ENCODE measurements at regions not wholly inside any gene's neighbourhood (a gene's known extent, or its start where the extent isn't known, plus 50 kb on each side); places are given as distances from the start of the nearest gene placed in this dataset.

DNA sequence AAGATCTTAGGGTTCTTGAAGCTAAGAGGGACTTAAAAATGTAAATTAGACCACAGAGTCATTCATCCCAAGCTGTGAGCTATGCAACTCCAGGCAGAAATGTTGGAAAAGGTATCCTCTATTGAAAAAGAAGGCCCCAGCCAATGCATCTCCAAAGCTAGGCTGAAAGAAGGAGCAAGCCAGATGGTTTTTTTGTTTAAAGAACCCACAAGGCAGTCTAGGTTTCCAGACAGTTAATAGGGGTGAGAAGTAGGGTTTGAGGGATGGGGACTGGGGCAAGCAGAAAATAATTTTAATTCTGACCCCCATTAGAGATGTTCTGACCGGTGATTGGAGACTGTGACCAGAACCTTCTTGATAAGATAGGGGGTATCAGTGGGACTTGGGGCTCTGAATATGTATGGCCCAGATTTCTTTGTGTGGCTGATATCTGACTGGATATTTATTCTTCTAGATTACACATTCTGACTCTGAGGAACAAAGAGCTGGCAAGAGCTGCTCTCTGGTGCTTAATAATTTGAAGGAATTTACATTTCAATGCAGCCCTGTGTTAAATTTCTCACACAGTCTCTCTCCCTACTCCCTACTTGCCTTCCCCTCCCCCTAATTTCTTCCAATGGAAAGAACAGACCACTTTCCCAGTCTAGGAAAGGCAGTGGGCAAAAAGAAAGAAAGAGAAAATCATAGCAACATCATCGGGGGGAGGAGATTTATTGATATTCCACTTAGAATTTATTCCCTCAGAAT lies 104.9 kb downstream of the NUF2 start:
- TF ChIP-seq MXI1 (IDR thresholded peaks at IDR 0.05; ENCODE audit: borderline replicate concordance, low read depth, low read length) (no peak), CHD1 (IDR thresholded peaks at IDR 0.05; ENCODE audit: low read depth, low read length) (no peak), RCOR1 (IDR thresholded peaks at IDR 0.05; ENCODE audit: insufficient replicate concordance, low read length) (no peak), MAFK (IDR thresholded peaks at IDR 0.05; ENCODE audit: low read depth, low read length) (no peak), MAZ (IDR thresholded peaks at IDR 0.05; ENCODE audit: borderline replicate concordance, low read depth, low read length) (no peak), NFE2L2 (IDR thresholded peaks at IDR 0.05; ENCODE audit: low read depth, low read length) (no peak), CEBPB (IDR thresholded peaks at IDR 0.05; ENCODE audit: low read depth, low read length) (no peak), SMC3 (IDR thresholded peaks at IDR 0.05; ENCODE audit: low read depth, low read length) (no peak)
- TF ChIP-seq, protein P1, sequence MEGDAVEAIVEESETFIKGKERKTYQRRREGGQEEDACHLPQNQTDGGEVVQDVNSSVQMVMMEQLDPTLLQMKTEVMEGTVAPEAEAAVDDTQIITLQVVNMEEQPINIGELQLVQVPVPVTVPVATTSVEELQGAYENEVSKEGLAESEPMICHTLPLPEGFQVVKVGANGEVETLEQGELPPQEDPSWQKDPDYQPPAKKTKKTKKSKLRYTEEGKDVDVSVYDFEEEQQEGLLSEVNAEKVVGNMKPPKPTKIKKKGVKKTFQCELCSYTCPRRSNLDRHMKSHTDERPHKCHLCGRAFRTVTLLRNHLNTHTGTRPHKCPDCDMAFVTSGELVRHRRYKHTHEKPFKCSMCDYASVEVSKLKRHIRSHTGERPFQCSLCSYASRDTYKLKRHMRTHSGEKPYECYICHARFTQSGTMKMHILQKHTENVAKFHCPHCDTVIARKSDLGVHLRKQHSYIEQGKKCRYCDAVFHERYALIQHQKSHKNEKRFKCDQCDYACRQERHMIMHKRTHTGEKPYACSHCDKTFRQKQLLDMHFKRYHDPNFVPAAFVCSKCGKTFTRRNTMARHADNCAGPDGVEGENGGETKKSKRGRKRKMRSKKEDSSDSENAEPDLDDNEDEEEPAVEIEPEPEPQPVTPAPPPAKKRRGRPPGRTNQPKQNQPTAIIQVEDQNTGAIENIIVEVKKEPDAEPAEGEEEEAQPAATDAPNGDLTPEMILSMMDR (conservative IDR thresholded peaks at IDR 0.05; ENCODE audit: low read depth, low read length) = no peak
- TF ChIP-seq, protein P2, sequence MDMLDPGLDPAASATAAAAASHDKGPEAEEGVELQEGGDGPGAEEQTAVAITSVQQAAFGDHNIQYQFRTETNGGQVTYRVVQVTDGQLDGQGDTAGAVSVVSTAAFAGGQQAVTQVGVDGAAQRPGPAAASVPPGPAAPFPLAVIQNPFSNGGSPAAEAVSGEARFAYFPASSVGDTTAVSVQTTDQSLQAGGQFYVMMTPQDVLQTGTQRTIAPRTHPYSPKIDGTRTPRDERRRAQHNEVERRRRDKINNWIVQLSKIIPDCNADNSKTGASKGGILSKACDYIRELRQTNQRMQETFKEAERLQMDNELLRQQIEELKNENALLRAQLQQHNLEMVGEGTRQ (IDR thresholded peaks at IDR 0.05; ENCODE audit: low read depth, low read length) = no peak
- TF ChIP-seq, protein P3, sequence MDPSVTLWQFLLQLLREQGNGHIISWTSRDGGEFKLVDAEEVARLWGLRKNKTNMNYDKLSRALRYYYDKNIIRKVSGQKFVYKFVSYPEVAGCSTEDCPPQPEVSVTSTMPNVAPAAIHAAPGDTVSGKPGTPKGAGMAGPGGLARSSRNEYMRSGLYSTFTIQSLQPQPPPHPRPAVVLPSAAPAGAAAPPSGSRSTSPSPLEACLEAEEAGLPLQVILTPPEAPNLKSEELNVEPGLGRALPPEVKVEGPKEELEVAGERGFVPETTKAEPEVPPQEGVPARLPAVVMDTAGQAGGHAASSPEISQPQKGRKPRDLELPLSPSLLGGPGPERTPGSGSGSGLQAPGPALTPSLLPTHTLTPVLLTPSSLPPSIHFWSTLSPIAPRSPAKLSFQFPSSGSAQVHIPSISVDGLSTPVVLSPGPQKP (IDR thresholded peaks at IDR 0.05; ENCODE audit: borderline replicate concordance, low read depth, low read length) = no peak
- H2BK120ac ChIP-seq (ENCODE audit: low read depth, low read length) = no peak overlapping the region
- H3K4me1 ChIP-seq (ENCODE audit: control insufficient read depth, insufficient read depth, low read length) = no peaks in the 10 kb centered on the region
- H2AK5ac ChIP-seq (ENCODE audit: low read depth, low read length) = no peak overlapping the region
- no peak overlapping the region for H2AFZ ChIP-seq (replicated peaks; ENCODE audit: low read length, poor library complexity)
- H3K4ac ChIP-seq (ENCODE audit: low read depth, low read length) = no peak overlapping the region
- dilution Hi-C loops (cut with HindIII; ENCODE audit: low sequenced_read_pairs, unreplicated experiment) (no loop called here), in situ Hi-C loops (cut with MboI; ENCODE audit: low sequenced_read_pairs) (no loop called here), intact Hi-C loops (cut with micrococcal nuclease) (no loop called here)
- H3K9me3 ChIP-seq (ENCODE audit: control insufficient read depth, insufficient read depth, low read length) = no peaks in the 10 kb centered on the region
- no peak overlapping the region for H3K18ac ChIP-seq (ENCODE audit: low read depth, low read length)
- no peak overlapping the region for H4K91ac ChIP-seq (ENCODE audit: insufficient read depth, low read depth, low read length)
- H3K27me3 ChIP-seq (ENCODE audit: control insufficient read depth, insufficient read depth, low read length) = no peaks in the 10 kb centered on the region
- H3K36me3 ChIP-seq (ENCODE audit: control insufficient read depth, insufficient read depth, low read length) = no peaks in the 10 kb centered on the region
- ATAC-seq (ENCODE audit: low read depth) (no peak), DNase-seq (no peak)
- POLR2A ChIA-PET (ENCODE audit: unreplicated experiment) = no interaction called here
- no peak overlapping the region for H2AK9ac ChIP-seq (replicated peaks; ENCODE audit: low read depth, low read length, poor library complexity)
- H2BK5ac ChIP-seq (ENCODE audit: low read depth, low read length, poor library complexity, severe bottlenecking) = no peak overlapping the region
- BruUV-seq (replicated peaks) = no TSS peak
- H3K56ac ChIP-seq (ENCODE audit: extremely low read depth, insufficient read depth, low read length) = no peak overlapping the region
- no CpG with 5 or more reads among the region's 2 CpGs for WGBS, 2 experiments (ENCODE audit: extremely low coverage in 2 of 2, insufficient read length in 1 of 2)
- no peak overlapping the region for H3K27ac ChIP-seq (ENCODE audit: insufficient read depth, low read length)
- H3K14ac ChIP-seq (replicated peaks; ENCODE audit: low read depth, low read length) = no peak overlapping the region
- CTCF ChIA-PET = no interaction called here
- H3K23ac ChIP-seq (ENCODE audit: low read depth, low read length) = no peak overlapping the region
- H3K4me3 ChIP-seq (ENCODE audit: insufficient read depth, low read depth, low read length) = no peak overlapping the region
- no peak overlapping the region for H3K9ac ChIP-seq (ENCODE audit: low read depth, low read length)
- no peaks in the 10 kb centered on the region for H3K79me1 ChIP-seq (ENCODE audit: low read depth in 1 of 2, low read length in 2 of 2)
- H4K20me1 ChIP-seq (ENCODE audit: insufficient read depth, low read length) = no peaks in the 10 kb centered on the region
- no peak overlapping the region for H3K4me2 ChIP-seq (ENCODE audit: low read depth, low read length)
- no peak overlapping the region for H4K5ac ChIP-seq (ENCODE audit: low read depth, low read length)
- H2BK20ac ChIP-seq (ENCODE audit: low read depth, low read length) = no peak overlapping the region
- H4K8ac ChIP-seq (ENCODE audit: low read depth in 2 of 2, low read length in 2 of 2) = no peak overlapping the region
- no peak overlapping the region for H2BK15ac ChIP-seq (ENCODE audit: low read depth, low read length)
- H3K9me1 ChIP-seq (ENCODE audit: insufficient read depth, low read length) = no peaks in the 10 kb centered on the region

Data from IMR-90 (cell line).